ENCODE measurements at regions not wholly inside any gene's neighbourhood (a gene's known extent, or its start where the extent isn't known, plus 50 kb on each side); places are given as distances from the start of the nearest gene placed in this dataset.

GRCh38 chr5:68544091-68544647 is 328.6 kb downstream of the PIK3R1 start:
- TF ChIP-seq ZNF311 (CRISPR knock-in tag; IDR thresholded peaks at IDR 0.05) (no peak), CCAR2 (IDR thresholded peaks at IDR 0.05; ENCODE audit: low read depth, low read length) (no peak), ZNF407 (IDR thresholded peaks at IDR 0.05; ENCODE audit: low read depth) (no peak), CTCF (IDR thresholded peaks at IDR 0.05 in 2 of 3, conservative IDR thresholded peaks at IDR 0.05 in 1 of 3; ENCODE audit: insufficient read depth in 2 of 3, low read depth in 1 of 3, low read length in 3 of 3) (no peak), FOXP4 (CRISPR knock-in tag; IDR thresholded peaks at IDR 0.05; ENCODE audit: borderline replicate concordance) (no peak), ELF4 (CRISPR knock-in tag; IDR thresholded peaks at IDR 0.05) (no peak), CREB3 (tag; conservative IDR thresholded peaks at IDR 0.05; ENCODE audit: low read depth) (no peak), USF2 (CRISPR knock-in tag; IDR thresholded peaks at IDR 0.05) (no peak), ZNF253 (CRISPR knock-in tag; conservative IDR thresholded peaks at IDR 0.05) (no peak), ATF3 (IDR thresholded peaks at IDR 0.05) (no peak), ATF3 (CRISPR knock-in tag; conservative IDR thresholded peaks at IDR 0.05) (no peak)

Data from K562 (cell line).